ENCODE measurements at regions not wholly inside any gene's neighbourhood (a gene's known extent, or its start where the extent isn't known, plus 50 kb on each side); places are given as distances from the start of the nearest gene placed in this dataset.

- H3K14ac ChIP-seq (replicated peaks; ENCODE audit: low read depth, low read length): no peak overlapping the region
- no peak for TF ChIP-seq BHLHE40 (IDR thresholded peaks at IDR 0.05; ENCODE audit: low read depth, low read length)
- no peak for TF ChIP-seq CHD1 (IDR thresholded peaks at IDR 0.05; ENCODE audit: low read depth, low read length)
- TF ChIP-seq MXI1 (IDR thresholded peaks at IDR 0.05; ENCODE audit: borderline replicate concordance, low read depth, low read length): no peak
- TF ChIP-seq POLR2A (IDR thresholded peaks at IDR 0.05; ENCODE audit: low read depth, low read length): no peak
- TF ChIP-seq MAFK (IDR thresholded peaks at IDR 0.05; ENCODE audit: low read depth, low read length): no peak
- TF ChIP-seq FOS (IDR thresholded peaks at IDR 0.05; ENCODE audit: low read depth, low read length): no peak
- TF ChIP-seq RAD21 (IDR thresholded peaks at IDR 0.05; ENCODE audit: low read length): no peak
- TF ChIP-seq SMC3 (IDR thresholded peaks at IDR 0.05; ENCODE audit: low read depth, low read length): no peak
- H3K4ac ChIP-seq (ENCODE audit: low read depth, low read length): no peak overlapping the region
- no peaks in the 10 kb centered on the region for H3K27me3 ChIP-seq (ENCODE audit: control insufficient read depth, insufficient read depth, low read length)
- no peak overlapping the region; the same call in 1 of the 2 replicates for H3K18ac ChIP-seq (ENCODE audit: low read depth, low read length)
- H3K4me2 ChIP-seq (ENCODE audit: low read depth, low read length): no peak overlapping the region
- no peak overlapping the region for H3K4me3 ChIP-seq (ENCODE audit: insufficient read depth, low read depth, low read length)
- peaks cover 4% of the 10 kb centered on the region for H3K4me1 ChIP-seq (ENCODE audit: control insufficient read depth, insufficient read depth, low read length)
- H2BK5ac ChIP-seq (ENCODE audit: low read depth, low read length, poor library complexity, severe bottlenecking): no peak overlapping the region
- intact Hi-C loops (cut with micrococcal nuclease): no loop called here
- WGBS, 2 experiments (ENCODE audit: extremely low coverage in 2 of 2, insufficient read length in 1 of 2): 20% methylated on average over 1 of the region's 7 CpGs; no CpG with 5 or more reads in 1 of the 2 experiments
- BruUV-seq (replicated peaks): no TSS peak
- no peak overlapping the region for H2AFZ ChIP-seq (replicated peaks; ENCODE audit: low read length, poor library complexity)
- DNase-seq (no peak), ATAC-seq (ENCODE audit: low read depth) (no peak)
- H4K91ac ChIP-seq (ENCODE audit: insufficient read depth, low read depth, low read length): no peak overlapping the region
- H4K8ac ChIP-seq (ENCODE audit: low read depth in 2 of 2, low read length in 2 of 2): no peak overlapping the region
- H2BK15ac ChIP-seq (ENCODE audit: low read depth, low read length): no peak overlapping the region
- H3K9ac ChIP-seq (ENCODE audit: low read depth, low read length): no peak overlapping the region
- H3K9me3 ChIP-seq (ENCODE audit: control insufficient read depth, insufficient read depth, low read length): no peaks in the 10 kb centered on the region
- no peaks in the 10 kb centered on the region for H3K79me1 ChIP-seq (ENCODE audit: low read depth in 1 of 2, low read length in 2 of 2)
- dilution Hi-C loops (cut with HindIII; ENCODE audit: low sequenced_read_pairs, unreplicated experiment): no loop called here
- H4K20me1 ChIP-seq (ENCODE audit: insufficient read depth, low read length): no peaks in the 10 kb centered on the region
- no peaks in the 10 kb centered on the region for H3K36me3 ChIP-seq (ENCODE audit: control insufficient read depth, insufficient read depth, low read length)
- no peak overlapping the region for H4K5ac ChIP-seq (ENCODE audit: low read depth, low read length)
- no peak overlapping the region for H3K23ac ChIP-seq (ENCODE audit: low read depth, low read length)
- no peak overlapping the region for H3K27ac ChIP-seq (ENCODE audit: insufficient read depth, low read length)
- ChIA-PET CTCF (interaction anchor here (0.8 to 1.5 kb wide), 4 partner anchors 12 to 741 kb away, joined by 3 to 6 read pairs (median 3); no protein-coding TSS in a partner anchor), POLR2A (ENCODE audit: unreplicated experiment) (no interaction called here)
- H2BK20ac ChIP-seq (ENCODE audit: low read depth, low read length): no peak overlapping the region
- H3K9me1 ChIP-seq (ENCODE audit: insufficient read depth, low read length): no peaks in the 10 kb centered on the region
- no peak overlapping the region for H3K56ac ChIP-seq (ENCODE audit: extremely low read depth, insufficient read depth, low read length)
- no peak overlapping the region for H2AK5ac ChIP-seq (ENCODE audit: low read depth, low read length)
- H2AK9ac ChIP-seq (replicated peaks; ENCODE audit: low read depth, low read length, poor library complexity): no peak overlapping the region
- no peak overlapping the region for H2BK120ac ChIP-seq (ENCODE audit: low read depth, low read length)
- in situ Hi-C loops (cut with MboI; ENCODE audit: low sequenced_read_pairs): no loop called here
Observed at GRCh38 chr7:16067711-16068110, 353.6 kb downstream of the CRPPA start.
